Activated CD4-positive, alpha-beta T cell treated with anti-CD3 and anti-CD28 coated beads, Interleukin-2, Interleukin-6, amounts not matched to agents 100 ng/mL and 50 ng/mL, durations not matched to agents 16 hours and 8 hours (primary cell): ENCODE measurements at regions not wholly inside any gene's neighbourhood (a gene's known extent, or its start where the extent isn't known, plus 50 kb on each side); places are given as distances from the start of the nearest gene placed in this dataset.

Source experiments
- DNase-seq: peaks from one replicate; pipeline ENCODE4 v3.0.0-alpha.2; 2020

GRCh38 chr9:79250806-79251205 lies 321.0 kb upstream of the TLE4 start:
- DNase-seq: no peak

GRCh38 chr9:79254900-79255650 lies 316.7 kb upstream of the TLE4 start:
- DNase-seq: no peak

- no peak for DNase-seq
Measured at GRCh38 chr9:79255651-79256260, 316.0 kb upstream of the TLE4 start.

GRCh38 chr9:79256691-79257213 lies 315.0 kb upstream of the TLE4 start:
- DNase-seq: no peak

- DNase-seq: no peak
Measured at GRCh38 chr9:79257228-79257781, 314.5 kb upstream of the TLE4 start.

- DNase-seq: no peak
Measured at GRCh38 chr9:79257790-79258351, 313.9 kb upstream of the TLE4 start.

- no peak for DNase-seq
Measured at GRCh38 chr9:79259858-79260257, 311.9 kb upstream of the TLE4 start.

- DNase-seq: no peak
Measured at GRCh38 chr9:79263628-79264027, 308.1 kb upstream of the TLE4 start.

- no peak for DNase-seq
Measured at GRCh38 chr9:79264041-79264440, 307.7 kb upstream of the TLE4 start.

GRCh38 chr9:79264511-79265355 lies 307.0 kb upstream of the TLE4 start:
- DNase-seq: no peak

- DNase-seq: no peak
Measured at GRCh38 chr9:79266986-79267385, 304.8 kb upstream of the TLE4 start.

GRCh38 chr9:79268806-79269205 lies 303.0 kb upstream of the TLE4 start:
- DNase-seq: no peak

GRCh38 chr9:79273311-79273710 lies 298.5 kb upstream of the TLE4 start:
- no peak for DNase-seq

- no peak for DNase-seq
Measured at GRCh38 chr9:79279356-79279755, 292.4 kb upstream of the TLE4 start.

- no peak for DNase-seq
Measured at GRCh38 chr9:79280691-79281090, 291.1 kb upstream of the TLE4 start.

- DNase-seq: no peak
Measured at GRCh38 chr9:79284081-79284480, 287.7 kb upstream of the TLE4 start.

- DNase-seq: no peak
Measured at GRCh38 chr9:79286992-79287707, 284.6 kb upstream of the TLE4 start.

GRCh38 chr9:79287708-79288290 lies 284.0 kb upstream of the TLE4 start:
- no peak for DNase-seq

- no peak for DNase-seq
Measured at GRCh38 chr9:79289856-79290255, 281.9 kb upstream of the TLE4 start.

GRCh38 chr9:79292731-79293280 lies 279.0 kb upstream of the TLE4 start:
- no peak for DNase-seq

- DNase-seq: no peak
Measured at GRCh38 chr9:79300068-79300467, 271.7 kb upstream of the TLE4 start.

- no peak for DNase-seq
Measured at GRCh38 chr9:79301085-79301484, 270.7 kb upstream of the TLE4 start.
